Tibial nerve (tissue), 4 donors: ENCODE measurements at regions not wholly inside any gene's neighbourhood (a gene's known extent, or its start where the extent isn't known, plus 50 kb on each side); places are given as distances from the start of the nearest gene placed in this dataset.

Experiments used
- DNase-seq, 2 donors: peaks; one replicate each; pipeline ENCODE4 v3.0.0-alpha.2; 2019; ENCODE audit warnings: low spot score in 2 of 2
- H3K27ac ChIP-seq, 4 donors: fragments of 200-600 bp; sonication (generic) in 3 of 4; one replicate each; pipeline ENCODE4 v1.5.1; 2017 to 2019; ENCODE audit warnings: mild to moderate bottlenecking in 1 of 4
- H3K27me3 ChIP-seq, 2 donors: fragments of 200-600 bp; sonication (generic) in 1 of 2; one replicate each; pipeline versions ENCODE4 v1.5.1 to v1.6.0; 2017 to 2019
- H3K36me3 ChIP-seq, 3 donors: fragments of 200-600 bp; sonication (generic); one replicate each; pipeline ENCODE4 v1.5.1; 2018 to 2019
- H3K4me1 ChIP-seq, 4 donors: fragments of 200-600 bp; sonication (generic) in 3 of 4; one replicate each; pipeline ENCODE4 v1.5.1; 2017 to 2019
- H3K4me3 ChIP-seq, 4 donors: fragments of 200-600 bp; sonication (generic) in 3 of 4; one replicate each; pipeline ENCODE4 v1.5.1; 2017 to 2019; ENCODE audit warnings: mild to moderate bottlenecking in 1 of 4, moderate library complexity in 1 of 4
- H3K9me3 ChIP-seq, 4 donors: fragments of 200-600 bp; sonication (generic) in 3 of 4; one replicate each; pipeline ENCODE4 v1.5.1; 2017 to 2019
- EP300 ChIP-seq, 2 donors: sonication (generic); formaldehyde crosslinking; IDR thresholded peaks; one replicate each; pipeline ENCODE4 v1.6.1; 2017; ENCODE audit warnings: antibody characterized with exemption in 2 of 2, mild to moderate bottlenecking in 1 of 2
- POLR2A ChIP-seq, 2 donors: fragments of 450-650 bp; IDR thresholded peaks; one replicate each; pipeline ENCODE4 v1.6.1; 2017; ENCODE audit warnings: antibody characterized with exemption in 2 of 2, mild to moderate bottlenecking in 2 of 2, moderate library complexity in 2 of 2
- WGBS, 2 donors: methylation state at CpG; one replicate each; pipeline ENCODE4 v1.1.5; 2018; 5-methylcytosine and 5-hydroxymethylcytosine counted together
- TF ChIP-seq, protein P1 (sequence below), 5 experiments: fragments of 200-600 bp in 3 of 5; fragments of 450-650 bp in 2 of 5; sonication (generic) in 3 of 5; IDR thresholded peaks; one replicate each; pipeline ENCODE4 v1.5.1; 2016 to 2019; ENCODE audit warnings: antibody characterized with exemption in 5 of 5, mild to moderate bottlenecking in 3 of 5, moderate library complexity in 2 of 5

DNA sequence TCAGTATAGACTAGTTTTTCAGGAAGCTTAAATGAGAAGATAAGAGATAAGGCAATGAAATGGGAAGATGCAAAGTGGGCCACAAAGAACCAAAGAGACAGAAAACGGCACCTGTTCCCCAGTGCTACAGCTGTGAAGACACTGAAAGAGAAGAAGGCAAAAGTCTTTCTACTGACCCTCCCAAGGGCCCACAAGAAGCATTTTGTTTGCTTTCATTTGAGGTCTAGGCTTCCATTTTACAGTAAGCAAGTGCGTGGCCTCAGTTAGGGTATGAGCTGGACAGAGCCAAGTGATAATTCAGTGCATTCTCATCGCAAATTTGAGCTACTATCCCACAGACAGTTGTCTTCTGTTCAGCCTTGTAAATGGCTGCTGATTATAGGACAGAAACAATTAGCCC, 53.4 kb upstream of the STK17B start:
- peaks cover 0 to 3% (median 0%) of the 10 kb centered on the region in 3 donors for H3K36me3 ChIP-seq
- no peak overlapping the region for H3K4me3 ChIP-seq
- H3K4me1 ChIP-seq, result peaks cover 0 to 6% (median 0%) of the 10 kb centered on the region in 4 donors
- H3K9me3 ChIP-seq, result no peaks in the 10 kb centered on the region
- DNase-seq, result no peak
- no peak for TF ChIP-seq EP300 (IDR thresholded peaks at IDR 0.05)
- TF ChIP-seq, protein P1, sequence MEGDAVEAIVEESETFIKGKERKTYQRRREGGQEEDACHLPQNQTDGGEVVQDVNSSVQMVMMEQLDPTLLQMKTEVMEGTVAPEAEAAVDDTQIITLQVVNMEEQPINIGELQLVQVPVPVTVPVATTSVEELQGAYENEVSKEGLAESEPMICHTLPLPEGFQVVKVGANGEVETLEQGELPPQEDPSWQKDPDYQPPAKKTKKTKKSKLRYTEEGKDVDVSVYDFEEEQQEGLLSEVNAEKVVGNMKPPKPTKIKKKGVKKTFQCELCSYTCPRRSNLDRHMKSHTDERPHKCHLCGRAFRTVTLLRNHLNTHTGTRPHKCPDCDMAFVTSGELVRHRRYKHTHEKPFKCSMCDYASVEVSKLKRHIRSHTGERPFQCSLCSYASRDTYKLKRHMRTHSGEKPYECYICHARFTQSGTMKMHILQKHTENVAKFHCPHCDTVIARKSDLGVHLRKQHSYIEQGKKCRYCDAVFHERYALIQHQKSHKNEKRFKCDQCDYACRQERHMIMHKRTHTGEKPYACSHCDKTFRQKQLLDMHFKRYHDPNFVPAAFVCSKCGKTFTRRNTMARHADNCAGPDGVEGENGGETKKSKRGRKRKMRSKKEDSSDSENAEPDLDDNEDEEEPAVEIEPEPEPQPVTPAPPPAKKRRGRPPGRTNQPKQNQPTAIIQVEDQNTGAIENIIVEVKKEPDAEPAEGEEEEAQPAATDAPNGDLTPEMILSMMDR (IDR thresholded peaks at IDR 0.05), result no peak
- no peak for TF ChIP-seq POLR2A (IDR thresholded peaks at IDR 0.05)
- 52 to 59% methylated on average over 3 of the region's 3 CpGs for WGBS, 2 donors
- no peak overlapping the region for H3K27ac ChIP-seq
- H3K27me3 ChIP-seq, result no peaks in the 10 kb centered on the region

DNA sequence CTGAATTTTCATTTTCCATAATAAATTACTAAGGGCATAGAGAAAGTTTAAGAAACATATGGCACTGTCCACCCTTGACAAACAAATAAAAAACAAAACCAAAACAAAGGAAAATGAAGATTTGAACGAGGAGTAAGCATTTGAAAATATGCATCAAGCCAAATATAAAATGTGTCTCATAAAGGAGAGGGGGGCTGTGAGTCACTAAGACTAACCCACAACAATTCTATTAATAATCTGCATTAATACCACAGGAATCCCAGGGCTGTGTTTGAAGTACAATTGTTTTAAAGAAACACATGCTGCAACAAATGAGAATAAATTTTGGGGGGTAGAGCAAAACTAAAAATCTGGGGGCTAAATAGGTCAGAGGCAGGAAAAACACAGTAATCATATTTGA, 53.8 kb upstream of the STK17B start:
- Histone ChIP-seq H3K9me3 (no peaks in the 10 kb centered on the region), H3K4me1 (peaks cover 0 to 6% (median 0%) of the 10 kb centered on the region in 4 donors), H3K27ac (no peak overlapping the region), H3K4me3 (no peak overlapping the region), H3K27me3 (no peaks in the 10 kb centered on the region), H3K36me3 (peaks cover 0 to 3% (median 0%) of the 10 kb centered on the region in 3 donors)
- TF ChIP-seq EP300 (IDR thresholded peaks at IDR 0.05) (no peak), POLR2A (IDR thresholded peaks at IDR 0.05) (no peak)
- TF ChIP-seq, protein P1 (IDR thresholded peaks at IDR 0.05), result no peak
- no peak for DNase-seq
- 16 to 20% methylated on average over 1 of the region's 1 CpG for WGBS, 2 donors

DNA sequence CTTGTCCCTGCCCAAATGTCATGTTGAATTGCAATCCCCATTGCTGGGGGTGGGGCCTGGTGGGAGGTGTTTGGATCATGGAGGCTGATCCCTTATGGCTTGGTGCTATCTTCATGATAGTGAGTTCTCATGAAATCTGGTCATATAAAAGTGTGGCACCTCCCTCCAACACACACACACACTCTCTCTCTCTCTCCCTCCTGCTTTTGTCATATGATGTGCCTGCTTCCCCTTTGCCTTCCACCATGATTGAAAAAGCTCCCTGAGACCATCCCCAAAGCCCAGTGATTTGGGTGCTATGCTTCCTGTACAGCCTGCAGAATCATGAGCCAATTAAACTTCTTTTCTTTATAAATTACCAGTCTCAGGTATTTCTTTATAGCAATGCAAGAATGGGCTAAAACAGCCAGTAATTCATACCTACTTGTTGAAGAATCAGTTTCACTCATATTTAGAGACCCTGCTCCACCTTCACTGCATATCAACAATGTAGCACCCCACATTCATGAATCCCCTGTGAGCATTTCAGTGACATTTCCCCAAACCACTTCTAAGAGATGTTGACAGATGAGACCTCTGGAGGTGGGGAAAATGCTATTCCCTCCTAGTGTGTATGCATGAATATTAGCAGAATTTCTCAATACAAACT, 54.8 kb upstream of the STK17B start:
- Histone ChIP-seq H3K27me3 (no peaks in the 10 kb centered on the region), H3K9me3 (no peaks in the 10 kb centered on the region), H3K4me3 (no peak overlapping the region), H3K4me1 (peaks cover 0 to 6% (median 0%) of the 10 kb centered on the region in 4 donors), H3K27ac (no peak overlapping the region), H3K36me3 (peaks cover 0 to 3% (median 0%) of the 10 kb centered on the region in 3 donors)
- TF ChIP-seq POLR2A (IDR thresholded peaks at IDR 0.05) (no peak), EP300 (IDR thresholded peaks at IDR 0.05) (no peak)
- TF ChIP-seq, protein P1 (IDR thresholded peaks at IDR 0.05), result no peak
- DNase-seq, result no peak

DNA sequence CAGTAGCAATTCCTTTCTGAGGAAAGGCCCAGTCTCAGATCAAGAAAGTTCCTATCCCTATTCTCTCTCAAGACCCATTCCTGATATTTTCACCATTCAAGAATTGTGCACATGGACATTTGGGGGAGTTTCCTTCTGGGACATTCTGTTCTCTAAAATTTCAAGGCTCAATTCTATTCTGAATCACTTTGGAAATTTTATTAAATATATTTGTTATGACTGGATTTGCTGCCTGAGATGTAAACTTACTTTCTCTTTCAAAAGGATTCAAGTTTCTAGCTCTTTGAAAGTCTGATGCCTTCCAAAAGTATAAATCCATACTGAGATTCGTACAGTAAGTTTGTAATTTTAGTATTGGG, 55.3 kb upstream of the STK17B start:
- TF ChIP-seq EP300 (IDR thresholded peaks at IDR 0.05) (no peak), POLR2A (IDR thresholded peaks at IDR 0.05) (no peak)
- TF ChIP-seq, protein P1 (IDR thresholded peaks at IDR 0.05), result no peak
- WGBS, 2 donors, result 88 to 93% methylated on average over 1 of the region's 1 CpG
- Histone ChIP-seq H3K36me3 (peaks cover 0 to 3% (median 0%) of the 10 kb centered on the region in 3 donors), H3K27me3 (no peaks in the 10 kb centered on the region), H3K4me1 (peaks cover 0 to 6% (median 0%) of the 10 kb centered on the region in 4 donors), H3K27ac (no peak overlapping the region), H3K9me3 (no peaks in the 10 kb centered on the region), H3K4me3 (no peak overlapping the region)
- DNase-seq, result no peak

DNA sequence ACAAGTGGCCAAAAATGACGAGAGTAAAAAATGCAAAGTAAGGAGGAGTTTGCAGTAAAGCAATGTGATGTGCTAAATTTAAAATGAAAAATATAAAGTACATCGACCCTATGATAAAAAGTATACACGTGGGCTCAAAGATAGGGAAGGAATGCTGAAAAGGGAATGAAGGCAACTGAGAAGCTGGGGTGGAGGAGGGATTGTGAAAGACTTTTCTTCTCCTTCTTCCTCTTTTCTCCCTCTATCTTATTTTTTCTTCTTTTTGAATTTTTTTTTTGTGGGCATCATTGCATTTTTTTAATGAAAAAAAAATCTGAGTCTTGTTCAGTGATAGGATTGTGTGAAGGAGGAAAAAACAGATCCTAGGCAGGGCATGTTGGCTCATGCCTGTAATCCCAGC, 57.6 kb upstream of the STK17B start:
- no peak overlapping the region for H3K4me3 ChIP-seq
- DNase-seq, result no peak
- H3K4me1 ChIP-seq, result peaks cover 0 to 28% (median 9%) of the 10 kb centered on the region in 4 donors
- 79 to 80% methylated on average over 3 of the region's 3 CpGs for WGBS, 2 donors
- no peak for TF ChIP-seq EP300 (IDR thresholded peaks at IDR 0.05)
- TF ChIP-seq POLR2A (IDR thresholded peaks at IDR 0.05), result no peak
- no peak overlapping the region for H3K27ac ChIP-seq
- H3K9me3 ChIP-seq, result no peaks in the 10 kb centered on the region
- H3K27me3 ChIP-seq, result no peaks in the 10 kb centered on the region
- H3K36me3 ChIP-seq, result no peaks in the 10 kb centered on the region
